K562 (cell line): ENCODE measurements at regions not wholly inside any gene's neighbourhood (a gene's known extent, or its start where the extent isn't known, plus 50 kb on each side); places are given as distances from the start of the nearest gene placed in this dataset.

ENCODE experiments used
- ATAC-seq: fragments of 200-7000 bp; cut with Tn5 transposase; 3 replicates; pipeline ENCODE4 v1.9.1; 2020; ENCODE audit warnings: moderate library complexity
- BruUV-seq: library from RNA; stranded (reverse); fragments of 400-500 nt; replicated peaks from 2 replicates; lab custom pipeline; 2021; lab: Mats Ljungman, UMichigan
- CTCF ChIA-PET: fragments of 300-600 bp; formaldehyde crosslinking; extraction: SDS; loops from one replicate; lab custom pipeline; 2021; ENCODE audit warnings: low intra/inter-chr PET ratio; lab: Yijun Ruan, JAX
- POLR2A ChIA-PET: fragments of 300-600, 350-650 bp; sonication (Branson Sonifier 250); formaldehyde crosslinking; extraction: SDS; loops from one replicate; lab custom pipeline; 2021; ENCODE audit warnings: antibody characterized with exemption, inconsistent platforms; lab: Yijun Ruan, JAX
- DNase-seq, 4 experiments: peaks; one replicate each; pipeline versions ENCODE4 v3.0.0 to v3.0.0-alpha.2; 2011 to 2018; ENCODE audit warnings: low spot score in 3 of 4, mixed read lengths in 3 of 4; ENCODE audit errors: extremely low read depth in 1 of 4
- FAIRE-seq: peaks from 2 replicates; lab custom pipeline; 2011; peaks lifted over from hg19 to GRCh38; lab: Jason Lieb, UNC
- H2AFZ ChIP-seq: 2 replicates; pipeline ENCODE4 v1.6.0; 2011; ENCODE audit warnings: low read depth, low read length, control low read depth, inconsistent platforms
- H3K27ac ChIP-seq: fragments of 200-600 bp; 3 replicates; pipeline ENCODE4 v1.8.0; 2011; ENCODE audit warnings: low read depth, mild to moderate bottlenecking, control low read depth, inconsistent platforms, low read length, moderate library complexity, mixed read lengths; ENCODE audit errors: extremely low read depth
- H3K27me3 ChIP-seq, 2 experiments: fragments of 300-600 bp in 1 of 2; 2 replicates in 1 of 2; 3 replicates in 1 of 2; pipeline versions ENCODE4 v1.6.0 to v1.8.0; 2011; ENCODE audit warnings: inconsistent platforms in 2 of 2, low read length in 2 of 2, mild to moderate bottlenecking in 1 of 2, mixed read lengths in 1 of 2, moderate library complexity in 1 of 2; ENCODE audit not compliant: control insufficient read depth in 2 of 2, insufficient read depth in 2 of 2
- H3K36me3 ChIP-seq: fragments of 300-600 bp; 3 replicates; pipeline ENCODE4 v1.8.0; 2011; ENCODE audit warnings: mild to moderate bottlenecking, low read length, inconsistent platforms; ENCODE audit not compliant: control insufficient read depth, insufficient read depth
- H3K4me1 ChIP-seq, 2 experiments: fragments of 200-600 bp in 1 of 2; replicated peaks in 1 of 2; 2 replicates in 1 of 2; 3 replicates in 1 of 2; pipeline versions ENCODE4 v1.5.1 to v1.8.0; 2011; ENCODE audit warnings: inconsistent platforms in 2 of 2, low read length in 2 of 2, mild to moderate bottlenecking in 1 of 2, mixed read lengths in 1 of 2, moderate library complexity in 1 of 2; ENCODE audit not compliant: control insufficient read depth in 2 of 2, insufficient read depth in 2 of 2
- H3K4me2 ChIP-seq: 2 replicates; pipeline ENCODE4 v1.6.1; 2011; ENCODE audit warnings: low read length, control low read depth, inconsistent platforms, mixed read lengths; ENCODE audit not compliant: insufficient read depth
- H3K4me3 ChIP-seq: fragments of 200-600 bp; sonication (generic), shearing (Covaris generic); 2 replicates; pipeline ENCODE4 v1.5.1; 2016; ENCODE audit warnings: control low read depth, inconsistent platforms
- H3K79me2 ChIP-seq: fragments of 200-600 bp; 3 replicates; pipeline ENCODE4 v1.8.0; 2011; ENCODE audit warnings: low read length, inconsistent platforms; ENCODE audit not compliant: control insufficient read depth, insufficient read depth
- H3K9ac ChIP-seq, 2 experiments: 2 replicates each; pipeline versions ENCODE4 v1.6.0 to v1.6.1; 2011; ENCODE audit warnings: low read depth in 2 of 2, low read length in 2 of 2, control low read depth in 1 of 2, inconsistent platforms in 1 of 2, mild to moderate bottlenecking in 1 of 2, mixed read lengths in 1 of 2; ENCODE audit not compliant: insufficient read depth in 1 of 2
- H3K9me1 ChIP-seq: one replicate; pipeline ENCODE4 v1.6.0; 2011; ENCODE audit warnings: inconsistent platforms, mild to moderate bottlenecking, low read length, moderate library complexity; ENCODE audit not compliant: control insufficient read depth, insufficient read depth
- H3K9me3 ChIP-seq: replicated peaks from 2 replicates; pipeline ENCODE4 v1.5.1; 2011; ENCODE audit warnings: low read depth, low read length, inconsistent platforms; ENCODE audit not compliant: control insufficient read depth, insufficient read depth
- H4K20me1 ChIP-seq: replicated peaks from 2 replicates; pipeline ENCODE4 v1.6.1; 2011; ENCODE audit warnings: low read length, inconsistent platforms, mixed read lengths; ENCODE audit not compliant: control insufficient read depth, insufficient read depth
- ARNT ChIP-seq, 2 experiments: fragments of 450-650 bp; IDR thresholded peaks; 2 replicates each; pipeline ENCODE4 v1.6.1; 2016; ENCODE audit warnings: mild to moderate bottlenecking in 1 of 2
- BRF1 ChIP-seq: IDR thresholded peaks from 3 replicates; pipeline ENCODE4 v1.6.1; 2011; ENCODE audit warnings: borderline replicate concordance, mild to moderate bottlenecking; ENCODE audit not compliant: insufficient read length; ENCODE audit errors: extremely low read depth
- CBFB ChIP-seq: sonication (generic); formaldehyde crosslinking; IDR thresholded peaks from 2 replicates; pipeline ENCODE4 v1.4.0; 2020; ENCODE audit warnings: mild to moderate bottlenecking, missing genetic modification reagents
- CBX5 ChIP-seq: IDR thresholded peaks from 2 replicates; pipeline ENCODE4 v1.6.1; 2014; ENCODE audit warnings: low read depth, borderline replicate concordance
- FOXJ3 ChIP-seq: sonication (generic); formaldehyde crosslinking; IDR thresholded peaks from 2 replicates; pipeline ENCODE4 v1.4.0; 2020; ENCODE audit warnings: mild to moderate bottlenecking, missing genetic modification reagents
- GTF2F1 ChIP-seq: IDR thresholded peaks from 2 replicates; pipeline ENCODE4 v1.6.1; 2011; ENCODE audit warnings: low read depth, low read length, improper control_type of control experiment
- MAFF ChIP-seq: IDR thresholded peaks from 2 replicates; pipeline ENCODE4 v1.6.1; 2012; ENCODE audit warnings: low read length, improper control_type of control experiment
- MAFG ChIP-seq: fragments of 450-650 bp; conservative IDR thresholded peaks from 2 replicates; pipeline ENCODE4 v1.6.1; 2016; ENCODE audit warnings: missing genetic modification characterization, missing compliant biosample characterization
- MAFK ChIP-seq: IDR thresholded peaks from 2 replicates; pipeline ENCODE4 v1.6.1; 2011; ENCODE audit warnings: low read length, improper control_type of control experiment
- MXD1 ChIP-seq: fragments of 250-450 bp; sonication (Bioruptor Pico); IDR thresholded peaks from 2 replicates; pipeline ENCODE4 v1.8.0; 2021; ENCODE audit warnings: borderline replicate concordance, mild to moderate bottlenecking, moderate library complexity; ENCODE audit not compliant: poor library complexity, severe bottlenecking
- TARDBP ChIP-seq: fragments of 450-650 bp; IDR thresholded peaks from 2 replicates; pipeline ENCODE4 v1.6.1; 2016
- VEZF1 ChIP-seq: fragments of 200-800 bp; sonication (Bioruptor generic); IDR thresholded peaks from 2 replicates; pipeline ENCODE4 v1.6.1; 2017; ENCODE audit warnings: missing genetic modification characterization, missing compliant biosample characterization
- XRCC4 ChIP-seq: IDR thresholded peaks from one replicate; pipeline ENCODE4 v1.6.1; 2011; ENCODE audit not compliant: insufficient read depth, insufficient read length; ENCODE audit errors: extremely low read depth
- ZC3H4 ChIP-seq: sonication (generic); formaldehyde crosslinking; IDR thresholded peaks from 2 replicates; pipeline ENCODE4 v1.9.0; 2021; ENCODE audit warnings: missing genetic modification reagents, borderline replicate concordance
- ZKSCAN8 ChIP-seq: fragments of 200-800 bp; sonication (Bioruptor generic); IDR thresholded peaks from 2 replicates; pipeline ENCODE4 v1.6.1; 2016; ENCODE audit warnings: missing genetic modification characterization, missing compliant biosample characterization
- ZNF280B ChIP-seq: fragments of 250-450 bp; sonication (Bioruptor Pico); IDR thresholded peaks from 2 replicates; pipeline ENCODE4 v1.5.1; 2021; ENCODE audit warnings: mild to moderate bottlenecking
- ZNF316 ChIP-seq: fragments of 450-650 bp; IDR thresholded peaks from 2 replicates; pipeline ENCODE4 v1.6.1; 2016
- ZNF584 ChIP-seq: fragments of 200-800 bp; sonication (Bioruptor generic); IDR thresholded peaks from 2 replicates; pipeline ENCODE4 v1.6.1; 2016; ENCODE audit warnings: low read depth, mild to moderate bottlenecking, missing genetic modification characterization, missing compliant biosample characterization
- ZNF77 ChIP-seq: fragments of 250-450 bp; sonication (Bioruptor Pico); IDR thresholded peaks from 2 replicates; pipeline ENCODE4 v1.5.0; 2020
- WGBS: fragments of 100-300 bp; shearing (Covaris generic); methylation state at CpG from one replicate; pipeline ENCODE4 v1.1.6; 2016; ENCODE audit warnings: low coverage, mixed read lengths; ENCODE audit not compliant: insufficient coverage; ENCODE audit errors: missing lambda C conversion rate; 5-methylcytosine and 5-hydroxymethylcytosine counted together
- in situ Hi-C: fragments of 300-500 bp; cut with MboI; formaldehyde crosslinking; loops from 4 replicates; pipeline ENCODE4 v1.15.0; 2018; ENCODE audit warnings: inconsistent platforms, mixed read lengths
- intact Hi-C: fragments of 100-400 bp; cut with micrococcal nuclease; formaldehyde crosslinking; loops from 2 replicates; pipeline ENCODE4 v1.14.2; 2022

GRCh38 chr7:37545619-37546534 is 97.2 kb upstream of the ELMO1 start:
- 2% methylated on average over 7 of the region's 7 CpGs for WGBS
- ATAC-seq (no peak), DNase-seq (no peak), FAIRE-seq (no peak)
- Histone ChIP-seq H3K27ac (no peak overlapping the region), H3K4me2 (no peak overlapping the region), H3K9me1 (no peaks in the 10 kb centered on the region), H3K4me3 (no peak overlapping the region), H3K27me3 (peaks cover 5 to 12% of the 10 kb centered on the region in 2 experiments; a peak in 2 of 5 replicates), H4K20me1 (no peaks in the 10 kb centered on the region), H3K79me2 (no peaks in the 10 kb centered on the region), H3K36me3 (no peaks in the 10 kb centered on the region), H3K9me3 (no peaks in the 10 kb centered on the region), H3K9ac (no peak overlapping the region), H3K4me1 (no peaks in the 10 kb centered on the region), H2AFZ (no peak overlapping the region)
- in situ Hi-C loops = no loop called here
- CTCF ChIA-PET = no interaction called here
- intact Hi-C loops = no loop called here
- POLR2A ChIA-PET = no interaction called here
- no TSS peak for BruUV-seq
- TF ChIP-seq ARNT (IDR thresholded peaks at IDR 0.05) (no peak), MXD1 (CRISPR knock-in tag) (no peak), CBX5 (no peak), CBFB (CRISPR knock-in tag) (no peak), ZC3H4 (CRISPR knock-in tag) (no peak), ZNF280B (no peak), ZKSCAN8 (CRISPR knock-in tag) (no peak), ZNF584 (CRISPR knock-in tag) (no peak), FOXJ3 (CRISPR knock-in tag) (no peak), MAFG (tag) (peak; percentile 87), BRF1 (no peak), GTF2F1 (no peak), XRCC4 (no peak), ZNF77 (no peak), TARDBP (no peak), ZNF316 (peak; percentile 84), MAFF (peak; percentile 81), MAFK (peak; percentile 74), VEZF1 (CRISPR knock-in tag) (no peak)
